ENCODE measurements at regions not wholly inside any gene's neighbourhood (a gene's known extent, or its start where the extent isn't known, plus 50 kb on each side); places are given as distances from the start of the nearest gene placed in this dataset.

DNA sequence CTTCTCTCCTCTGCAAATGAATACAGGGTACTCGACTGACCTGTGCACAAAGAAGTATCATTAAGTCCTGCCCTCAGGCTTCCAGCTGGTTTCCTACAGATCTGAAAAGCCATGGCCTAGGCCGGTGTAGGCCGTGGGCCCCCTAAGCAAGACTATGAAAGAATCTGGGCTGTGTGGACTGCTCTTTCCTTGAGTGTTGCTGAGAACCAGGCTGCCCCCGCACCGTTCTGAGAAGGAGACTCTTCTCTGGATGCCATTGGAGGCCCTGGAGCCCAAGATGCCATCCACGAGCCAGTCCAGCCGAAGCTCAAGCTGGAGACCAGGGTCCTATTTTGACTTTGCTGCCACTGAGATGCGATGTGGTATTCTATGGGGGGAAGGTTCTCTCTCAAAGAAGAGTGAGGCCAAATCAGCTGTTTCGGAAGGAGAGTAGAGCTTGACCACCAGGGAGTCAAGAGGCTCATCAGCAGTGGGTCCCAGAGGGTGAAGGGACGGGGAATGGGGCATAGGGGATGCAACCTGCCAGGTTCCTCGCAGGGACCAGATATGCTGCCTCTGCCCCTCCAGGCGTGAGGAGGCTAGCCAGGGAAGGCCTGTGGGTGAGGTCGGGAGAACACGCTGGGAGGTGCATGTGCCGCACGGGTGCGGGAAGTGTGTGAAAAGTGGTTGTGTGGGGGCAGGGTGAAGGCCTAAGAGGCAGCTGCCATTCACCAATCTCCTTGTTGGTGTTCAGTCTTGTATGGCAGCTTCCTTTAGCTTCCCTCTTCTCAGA lies 96.4 kb upstream of the B3GAT1 start:
- TF ChIP-seq CTCF (conservative IDR thresholded peaks at IDR 0.05 in 1 of 2, IDR thresholded peaks at IDR 0.05 in 1 of 2; ENCODE audit: low read depth in 1 of 2, low read length in 2 of 2) = no peak
- TF ChIP-seq EZH2 (IDR thresholded peaks at IDR 0.05; ENCODE audit: low read length, missing control alignments) = no peak
